ENCODE measurements at regions not wholly inside any gene's neighbourhood (a gene's known extent, or its start where the extent isn't known, plus 50 kb on each side); places are given as distances from the start of the nearest gene placed in this dataset.

GRCh38 chr4:35252071-35252470 lies 992.2 kb downstream of the ARAP2 start:
- DNase-seq = no peak
- Mint-ChIP-seq H3K36me3 (ENCODE audit: low read depth) (no peaks in the 10 kb centered on the region), H3K9me3 (peaks cover 9% of the 10 kb centered on the region), H3K27ac (no peak overlapping the region), H3K27me3 (ENCODE audit: low read depth) (no peaks in the 10 kb centered on the region), H3K4me3 (no peak overlapping the region), H3K4me1 (ENCODE audit: low read depth) (no peaks in the 10 kb centered on the region)
- intact Hi-C loops (cut with micrococcal nuclease) = no loop called here
- CTCF ChIA-PET = no interaction called here

GRCh38 chr4:35252866-35253265 lies 991.4 kb downstream of the ARAP2 start:
- Mint-ChIP-seq H3K4me1 (ENCODE audit: low read depth) (no peaks in the 10 kb centered on the region), H3K27ac (no peak overlapping the region), H3K9me3 (peaks cover 9% of the 10 kb centered on the region), H3K4me3 (no peak overlapping the region), H3K27me3 (ENCODE audit: low read depth) (no peaks in the 10 kb centered on the region), H3K36me3 (ENCODE audit: low read depth) (no peaks in the 10 kb centered on the region)
- DNase-seq = no peak
- intact Hi-C loops (cut with micrococcal nuclease) = no loop called here
- CTCF ChIA-PET = no interaction called here

- no peak overlapping the region for H3K27ac Mint-ChIP-seq
- DNase-seq = no peak
- CTCF ChIA-PET = no interaction called here
- intact Hi-C loops (cut with micrococcal nuclease) = no loop called here
- no peaks in the 10 kb centered on the region for H3K4me1 Mint-ChIP-seq (ENCODE audit: low read depth)
- H3K9me3 Mint-ChIP-seq = peaks cover 9% of the 10 kb centered on the region
- no peaks in the 10 kb centered on the region for H3K36me3 Mint-ChIP-seq (ENCODE audit: low read depth)
- no peak overlapping the region for H3K4me3 Mint-ChIP-seq
- H3K27me3 Mint-ChIP-seq (ENCODE audit: low read depth) = no peaks in the 10 kb centered on the region
Measured at GRCh38 chr4:35253331-35253730, 991.0 kb downstream of the ARAP2 start.

- Mint-ChIP-seq H3K27me3 (ENCODE audit: low read depth) (no peaks in the 10 kb centered on the region), H3K36me3 (ENCODE audit: low read depth) (no peaks in the 10 kb centered on the region), H3K4me3 (no peak overlapping the region), H3K9me3 (peaks cover 4% of the 10 kb centered on the region), H3K4me1 (ENCODE audit: low read depth) (no peaks in the 10 kb centered on the region), H3K27ac (no peak overlapping the region)
- no peak for DNase-seq
- intact Hi-C loops (cut with micrococcal nuclease) = no loop called here
- CTCF ChIA-PET = no interaction called here
Measured at GRCh38 chr4:35286434-35286833, 957.9 kb downstream of the ARAP2 start.

DNA sequence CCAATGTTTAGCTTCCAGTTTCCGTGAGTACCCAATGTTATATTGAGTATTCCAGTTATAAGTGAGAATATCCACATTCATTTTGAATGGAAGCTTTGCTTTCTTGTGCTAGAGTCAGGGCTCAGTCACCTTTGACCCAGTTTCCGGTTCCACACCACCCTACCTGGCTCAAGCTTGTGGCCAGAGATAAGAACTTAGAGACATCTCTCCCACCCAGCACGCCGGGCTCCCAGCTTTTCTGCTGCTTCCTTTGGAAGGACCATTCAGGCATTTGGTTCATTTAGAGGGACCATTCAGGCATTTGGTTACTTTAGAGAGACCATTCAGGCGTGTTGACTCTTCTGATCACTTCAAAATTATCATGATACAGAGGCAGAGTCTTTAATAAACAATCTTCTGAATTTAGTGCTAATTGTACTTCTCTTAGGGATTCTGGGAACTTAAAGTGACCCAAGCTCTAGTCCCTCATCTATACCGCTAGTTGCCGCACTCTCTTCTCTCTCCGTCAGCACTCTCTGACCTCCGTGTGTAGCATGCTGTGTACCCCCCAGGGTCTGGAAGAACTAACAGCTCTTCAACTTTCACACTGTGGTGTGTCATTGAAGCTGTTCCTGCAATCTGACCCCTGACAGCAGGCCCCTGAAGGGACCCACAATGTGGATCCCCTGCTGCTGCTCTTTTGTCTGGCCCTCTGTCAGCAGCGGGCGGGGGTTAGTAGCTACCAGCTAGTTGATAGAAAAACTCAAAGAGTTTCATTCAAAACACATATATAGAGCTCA lies 943.1 kb downstream of the ARAP2 start:
- Mint-ChIP-seq H3K4me3 (no peak overlapping the region), H3K36me3 (ENCODE audit: low read depth) (no peaks in the 10 kb centered on the region), H3K9me3 (no peaks in the 10 kb centered on the region), H3K4me1 (ENCODE audit: low read depth) (no peaks in the 10 kb centered on the region), H3K27me3 (ENCODE audit: low read depth) (no peaks in the 10 kb centered on the region), H3K27ac (no peak overlapping the region)
- CTCF ChIA-PET = no interaction called here
- intact Hi-C loops (cut with micrococcal nuclease) = no loop called here
- no peak for DNase-seq

- H3K4me3 Mint-ChIP-seq = no peak overlapping the region
- CTCF ChIA-PET = no interaction called here
- no peak overlapping the region for H3K27ac Mint-ChIP-seq
- no peaks in the 10 kb centered on the region for H3K27me3 Mint-ChIP-seq (ENCODE audit: low read depth)
- intact Hi-C loops (cut with micrococcal nuclease) = no loop called here
- peaks cover 5% of the 10 kb centered on the region for H3K9me3 Mint-ChIP-seq
- no peaks in the 10 kb centered on the region for H3K36me3 Mint-ChIP-seq (ENCODE audit: low read depth)
- H3K4me1 Mint-ChIP-seq (ENCODE audit: low read depth) = no peaks in the 10 kb centered on the region
- DNase-seq = no peak
Measured at GRCh38 chr4:35315419-35315818, 928.9 kb downstream of the ARAP2 start.

GRCh38 chr4:35325908-35326453 lies 918.3 kb downstream of the ARAP2 start:
- no peak for DNase-seq
- intact Hi-C loops (cut with micrococcal nuclease) = no loop called here
- Mint-ChIP-seq H3K27me3 (ENCODE audit: low read depth) (no peaks in the 10 kb centered on the region), H3K4me1 (ENCODE audit: low read depth) (no peaks in the 10 kb centered on the region), H3K27ac (no peak overlapping the region), H3K36me3 (ENCODE audit: low read depth) (no peaks in the 10 kb centered on the region), H3K4me3 (no peak overlapping the region), H3K9me3 (peaks cover 1% of the 10 kb centered on the region)
- CTCF ChIA-PET = no interaction called here

GRCh38 chr4:35342833-35343232 lies 901.5 kb downstream of the ARAP2 start:
- no peak overlapping the region for H3K27ac Mint-ChIP-seq
- intact Hi-C loops (cut with micrococcal nuclease) = no loop called here
- H3K9me3 Mint-ChIP-seq = peaks cover 4% of the 10 kb centered on the region
- no peaks in the 10 kb centered on the region for H3K4me1 Mint-ChIP-seq (ENCODE audit: low read depth)
- CTCF ChIA-PET = no interaction called here
- H3K36me3 Mint-ChIP-seq (ENCODE audit: low read depth) = no peaks in the 10 kb centered on the region
- DNase-seq = no peak
- H3K4me3 Mint-ChIP-seq = no peak overlapping the region
- no peaks in the 10 kb centered on the region for H3K27me3 Mint-ChIP-seq (ENCODE audit: low read depth)

DNA sequence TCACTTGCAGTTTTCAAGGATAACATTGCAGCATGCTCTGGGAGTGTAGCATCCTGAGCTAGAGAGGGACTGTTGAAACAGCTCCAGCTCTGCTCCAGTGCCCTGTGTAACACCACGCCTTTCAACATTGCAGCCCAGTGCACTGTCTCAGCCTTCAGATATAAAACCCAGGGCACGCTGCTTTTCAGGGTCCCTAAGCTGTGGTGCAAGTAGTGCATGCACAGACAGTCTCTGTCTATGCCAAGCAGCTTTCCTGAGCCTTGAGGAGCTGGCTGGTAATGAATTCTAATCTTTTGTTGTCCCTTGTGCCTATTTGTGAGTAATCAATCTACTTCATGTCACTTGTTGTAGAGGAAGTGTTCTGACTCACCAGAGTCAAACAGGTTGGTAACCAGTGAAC lies 897.0 kb downstream of the ARAP2 start:
- CTCF ChIA-PET = no interaction called here
- no peaks in the 10 kb centered on the region for H3K36me3 Mint-ChIP-seq (ENCODE audit: low read depth)
- intact Hi-C loops (cut with micrococcal nuclease) = no loop called here
- H3K9me3 Mint-ChIP-seq = peaks cover 21% of the 10 kb centered on the region
- DNase-seq = no peak
- H3K4me1 Mint-ChIP-seq (ENCODE audit: low read depth) = no peaks in the 10 kb centered on the region
- no peak overlapping the region for H3K27ac Mint-ChIP-seq
- no peaks in the 10 kb centered on the region for H3K27me3 Mint-ChIP-seq (ENCODE audit: low read depth)
- no peak overlapping the region for H3K4me3 Mint-ChIP-seq

GRCh38 chr4:35358001-35358584 lies 886.2 kb downstream of the ARAP2 start:
- Mint-ChIP-seq H3K4me1 (ENCODE audit: low read depth) (no peaks in the 10 kb centered on the region), H3K27me3 (ENCODE audit: low read depth) (no peaks in the 10 kb centered on the region), H3K4me3 (no peak overlapping the region), H3K36me3 (ENCODE audit: low read depth) (no peaks in the 10 kb centered on the region), H3K9me3 (peaks cover 10% of the 10 kb centered on the region), H3K27ac (no peak overlapping the region)
- DNase-seq = no peak
- intact Hi-C loops (cut with micrococcal nuclease) = no loop called here
- CTCF ChIA-PET = no interaction called here

- Mint-ChIP-seq H3K27me3 (ENCODE audit: low read depth) (no peaks in the 10 kb centered on the region), H3K27ac (no peak overlapping the region), H3K36me3 (ENCODE audit: low read depth) (no peaks in the 10 kb centered on the region), H3K4me3 (no peak overlapping the region), H3K9me3 (peaks cover 5% of the 10 kb centered on the region), H3K4me1 (ENCODE audit: low read depth) (no peaks in the 10 kb centered on the region)
- intact Hi-C loops (cut with micrococcal nuclease) = no loop called here
- CTCF ChIA-PET = no interaction called here
- DNase-seq = no peak
Measured at GRCh38 chr4:35364321-35364870, 879.9 kb downstream of the ARAP2 start.

DNA sequence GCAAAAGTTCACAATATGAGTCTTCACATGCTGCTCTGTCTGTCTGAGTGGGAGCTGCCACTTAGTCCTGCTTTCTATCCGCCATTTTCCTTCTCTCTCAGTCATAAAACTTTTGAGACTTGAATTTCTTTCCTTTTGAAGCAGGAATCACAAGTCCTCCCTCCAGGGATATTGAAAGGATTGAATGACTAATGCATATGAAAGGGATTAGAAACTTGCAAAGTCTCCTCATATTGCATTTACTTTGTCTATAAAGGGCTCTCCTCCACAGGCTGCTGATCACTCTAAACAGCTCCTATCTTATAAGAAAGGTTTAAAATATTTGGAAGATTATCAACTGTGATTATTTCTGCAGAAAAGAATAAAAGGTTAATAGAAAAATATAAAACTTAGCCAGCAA lies 879.1 kb downstream of the ARAP2 start:
- intact Hi-C loops (cut with micrococcal nuclease) = no loop called here
- CTCF ChIA-PET = no interaction called here
- Mint-ChIP-seq H3K27ac (no peak overlapping the region), H3K36me3 (ENCODE audit: low read depth) (no peaks in the 10 kb centered on the region), H3K4me3 (no peak overlapping the region), H3K9me3 (peaks cover 5% of the 10 kb centered on the region), H3K4me1 (ENCODE audit: low read depth) (no peaks in the 10 kb centered on the region), H3K27me3 (ENCODE audit: low read depth) (no peaks in the 10 kb centered on the region)
- no peak for DNase-seq

DNA sequence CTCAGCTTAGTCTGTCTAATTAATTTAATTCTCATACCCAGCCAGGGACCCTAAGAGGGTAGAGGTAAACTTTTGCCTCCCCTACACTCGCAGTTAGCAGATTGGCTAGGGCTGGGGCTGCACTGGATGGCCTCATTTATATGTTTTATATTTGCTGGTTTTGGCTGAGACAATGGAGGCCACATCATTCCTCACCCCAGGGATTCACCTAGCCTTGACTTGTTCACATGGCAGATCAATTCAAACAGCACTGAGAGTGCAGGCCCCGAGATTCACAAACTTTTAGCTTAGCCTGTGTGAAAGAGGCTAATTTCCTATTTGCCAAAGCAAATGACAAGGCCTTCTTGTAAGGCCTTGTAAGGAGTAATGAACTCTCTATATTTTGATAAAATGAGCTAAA lies 844.4 kb downstream of the ARAP2 start:
- Mint-ChIP-seq H3K27ac (no peak overlapping the region), H3K4me1 (ENCODE audit: low read depth) (no peaks in the 10 kb centered on the region), H3K36me3 (ENCODE audit: low read depth) (no peaks in the 10 kb centered on the region), H3K27me3 (ENCODE audit: low read depth) (no peaks in the 10 kb centered on the region), H3K9me3 (no peaks in the 10 kb centered on the region), H3K4me3 (no peak overlapping the region)
- DNase-seq = no peak
- intact Hi-C loops (cut with micrococcal nuclease) = no loop called here
- CTCF ChIA-PET = interaction anchor here (1.5 kb wide), 1 partner anchor 11 kb away, joined by 4 read pairs; no protein-coding TSS in a partner anchor
